H1 (cell line): ENCODE measurements at regions not wholly inside any gene's neighbourhood (a gene's known extent, or its start where the extent isn't known, plus 50 kb on each side); places are given as distances from the start of the nearest gene placed in this dataset.

Experiments
- ASH2L ChIP-seq: fragments of 200-600, 300-600 bp; sonication (generic); IDR thresholded peaks from one replicate; pipeline ENCODE4 v1.7.1; 2017; ENCODE audit warnings: low read length
- EP300 ChIP-seq, 2 experiments: IDR thresholded peaks; 1 replicate in 1 of 2; 2 replicates in 1 of 2; pipeline ENCODE4 v1.6.1; 2011 to 2012; ENCODE audit warnings: low read depth in 2 of 2, low read length in 2 of 2, mild to moderate bottlenecking in 2 of 2, borderline replicate concordance in 1 of 2, inconsistent platforms in 1 of 2, moderate library complexity in 1 of 2
- GABPA ChIP-seq: IDR thresholded peaks from 2 replicates; pipeline ENCODE4 v1.6.1; 2011; ENCODE audit warnings: mild to moderate bottlenecking, low read length, moderate library complexity, borderline replicate concordance; ENCODE audit not compliant: insufficient read depth
- HDAC2 ChIP-seq, 2 experiments: fragments of 300-600 bp in 1 of 2; sonication (generic) in 1 of 2; IDR thresholded peaks; 2 replicates each; pipeline ENCODE4 v1.6.1; 2011 to 2012; ENCODE audit warnings: low read depth in 2 of 2, low read length in 2 of 2, mild to moderate bottlenecking in 2 of 2, moderate library complexity in 2 of 2, borderline replicate concordance in 1 of 2, inconsistent platforms in 1 of 2
- NANOG ChIP-seq: IDR thresholded peaks from 2 replicates; pipeline ENCODE4 v1.6.1; 2011; ENCODE audit warnings: low read length, low read depth, mild to moderate bottlenecking, inconsistent platforms; ENCODE audit not compliant: insufficient read depth, poor library complexity, severe bottlenecking
- PHF8 ChIP-seq: fragments of 200-600 bp; sonication (generic); conservative IDR thresholded peaks from 2 replicates; pipeline ENCODE4 v1.7.1; 2012; ENCODE audit warnings: low read depth, mild to moderate bottlenecking, inconsistent platforms, low read length, moderate library complexity
- RAD21 ChIP-seq, 2 experiments: IDR thresholded peaks in 1 of 2; conservative IDR thresholded peaks in 1 of 2; 2 replicates each; pipeline ENCODE4 v1.6.1; 2011; ENCODE audit warnings: low read depth in 2 of 2, low read length in 2 of 2, improper control_type of control experiment in 1 of 2, inconsistent platforms in 1 of 2, mild to moderate bottlenecking in 1 of 2, moderate library complexity in 1 of 2
- TAF1 ChIP-seq: IDR thresholded peaks from 2 replicates; pipeline ENCODE4 v1.6.1; 2011; ENCODE audit warnings: mild to moderate bottlenecking, low read depth, low read length
- TBP ChIP-seq: IDR thresholded peaks from 2 replicates; pipeline ENCODE4 v1.6.1; 2011; ENCODE audit warnings: low read depth, low read length, improper control_type of control experiment
- TF ChIP-seq, protein P1 (sequence below): IDR thresholded peaks from 2 replicates; pipeline ENCODE4 v1.6.1; 2012; ENCODE audit warnings: inconsistent platforms

- TF ChIP-seq HDAC2 (IDR thresholded peaks at IDR 0.05; ENCODE audit: borderline replicate concordance in 1 of 2, low read depth in 2 of 2, low read length in 2 of 2) (peak in 1 of 2 experiments; percentile 81; a peak in 1 of 4 replicates), TBP (no peak; the same call in 1 of the 2 replicates), ASH2L (peak; percentile 44), TAF1 (0 out of 2 replicates have a peak, but pooled peaks have one; percentile 37), PHF8 (peak; percentile 41; the same call in 1 of the 2 replicates), GABPA (0 out of 2 replicates have a peak, but pooled peaks have one; percentile 64), RAD21 (IDR thresholded peaks at IDR 0.05 in 1 of 2, conservative IDR thresholded peaks at IDR 0.05 in 1 of 2; ENCODE audit: low read depth in 2 of 2, low read length in 2 of 2) (peak; percentile 87 to 92), EP300 (IDR thresholded peaks at IDR 0.05; ENCODE audit: borderline replicate concordance in 1 of 2, low read depth in 2 of 2, low read length in 2 of 2) (no peak), NANOG (no peak)
- TF ChIP-seq, protein P1, sequence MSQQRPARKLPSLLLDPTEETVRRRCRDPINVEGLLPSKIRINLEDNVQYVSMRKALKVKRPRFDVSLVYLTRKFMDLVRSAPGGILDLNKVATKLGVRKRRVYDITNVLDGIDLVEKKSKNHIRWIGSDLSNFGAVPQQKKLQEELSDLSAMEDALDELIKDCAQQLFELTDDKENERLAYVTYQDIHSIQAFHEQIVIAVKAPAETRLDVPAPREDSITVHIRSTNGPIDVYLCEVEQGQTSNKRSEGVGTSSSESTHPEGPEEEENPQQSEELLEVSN = peak; percentile 44
Observed at GRCh38 chr18:10032331-10033015, 118.7 kb downstream of the VAPA start (continued).
